Neural cell (in vitro differentiated cells): ENCODE measurements at regions not wholly inside any gene's neighbourhood (a gene's known extent, or its start where the extent isn't known, plus 50 kb on each side); places are given as distances from the start of the nearest gene placed in this dataset.

Experiments used
- H2AFZ ChIP-seq: fragments of 200-600, 300-800 bp; sonication (generic), shearing (Covaris generic); 2 replicates; pipeline ENCODE4 v1.6.0; 2014; ENCODE audit warnings: low read depth, mild to moderate bottlenecking, antibody characterized with exemption, low read length, moderate library complexity
- H3F3A ChIP-seq: fragments of 200-600 bp; shearing (Covaris generic); 2 replicates; pipeline ENCODE4 v1.6.1; 2016; ENCODE audit warnings: mild to moderate bottlenecking, moderate library complexity, mixed read lengths, antibody characterized with exemption, low read length; ENCODE audit not compliant: insufficient read depth, poor library complexity, severe bottlenecking
- H3K27ac ChIP-seq: fragments of 200-600, 300-800 bp; sonication (generic), shearing (Covaris generic); 2 replicates; pipeline ENCODE4 v1.5.1; 2014; ENCODE audit warnings: mild to moderate bottlenecking, low read length, moderate library complexity
- H3K27me3 ChIP-seq: fragments of 300-800, 200-600 bp; sonication (generic), shearing (Covaris generic); 2 replicates; pipeline ENCODE4 v1.6.0; 2014; ENCODE audit warnings: mild to moderate bottlenecking, low read depth, low read length, moderate library complexity; ENCODE audit not compliant: insufficient read depth
- H3K36me3 ChIP-seq: fragments of 300-800, 200-600 bp; sonication (generic), shearing (Covaris generic); 2 replicates; pipeline ENCODE4 v1.5.1; 2014; ENCODE audit warnings: mild to moderate bottlenecking, antibody characterized with exemption, low read length, moderate library complexity; ENCODE audit not compliant: insufficient read depth
- H3K4me2 ChIP-seq: fragments of 300-800, 200-600 bp; sonication (generic), shearing (Covaris generic); 2 replicates; pipeline ENCODE4 v1.6.0; 2014; ENCODE audit warnings: mild to moderate bottlenecking, low read length
- H3K4me3 ChIP-seq: fragments of 300-800, 200-600 bp; sonication (generic), shearing (Covaris generic); 2 replicates; pipeline ENCODE4 v1.5.1; 2014; ENCODE audit warnings: mild to moderate bottlenecking, low read length, moderate library complexity
- H3K79me2 ChIP-seq: fragments of 200-600 bp; shearing (Covaris generic); replicated peaks from 2 replicates; pipeline ENCODE4 v1.6.0; 2014; ENCODE audit warnings: mild to moderate bottlenecking, low read length, moderate library complexity; ENCODE audit not compliant: insufficient read depth
- H3K9ac ChIP-seq: fragments of 300-800, 200-600 bp; sonication (generic), shearing (Covaris generic); 2 replicates; pipeline ENCODE4 v1.6.1; 2016; ENCODE audit warnings: mild to moderate bottlenecking, low read length, mixed read lengths
- H3K9me2 ChIP-seq: fragments of 200-600 bp; shearing (Covaris generic); 2 replicates; pipeline ENCODE4 v1.6.1; 2016; ENCODE audit warnings: mild to moderate bottlenecking, low read length, mixed read lengths; ENCODE audit not compliant: insufficient read depth
- H3K9me3 ChIP-seq: fragments of 200-600, 300-800 bp; sonication (generic), shearing (Covaris generic); 2 replicates; pipeline ENCODE4 v1.6.1; 2016; ENCODE audit warnings: mild to moderate bottlenecking, mixed run types, low read length, moderate library complexity, mixed read lengths
- H4K20me1 ChIP-seq: fragments of 200-600 bp; shearing (Covaris generic); 2 replicates; pipeline ENCODE4 v1.6.1; 2016; ENCODE audit warnings: mild to moderate bottlenecking, mixed run types; ENCODE audit not compliant: insufficient read depth
- CTCF ChIP-seq: fragments of 450-650 bp; IDR thresholded peaks from 2 replicates; pipeline ENCODE4 v1.5.1; 2014; ENCODE audit warnings: antibody characterized with exemption, mild to moderate bottlenecking, moderate library complexity; ENCODE audit not compliant: poor library complexity, severe bottlenecking
- EP300 ChIP-seq: fragments of 450-650 bp; conservative IDR thresholded peaks from 2 replicates; pipeline ENCODE4 v1.6.1; 2014; ENCODE audit warnings: antibody characterized with exemption, mild to moderate bottlenecking, moderate library complexity; ENCODE audit not compliant: poor library complexity, severe bottlenecking
- EZH2 ChIP-seq: fragments of 200-600, 300-800 bp; shearing (Covaris generic), sonication (generic); IDR thresholded peaks from 2 replicates; pipeline ENCODE4 v1.6.1; 2014; ENCODE audit warnings: antibody characterized with exemption, low read length, borderline replicate concordance, mild to moderate bottlenecking; ENCODE audit not compliant: insufficient read depth, poor library complexity, severe bottlenecking
- MXI1 ChIP-seq: fragments of 450-650 bp; conservative IDR thresholded peaks from 2 replicates; pipeline ENCODE4 v1.6.1; 2014; ENCODE audit warnings: antibody characterized with exemption, mild to moderate bottlenecking; ENCODE audit not compliant: poor library complexity, severe bottlenecking
- POLR2AphosphoS5 ChIP-seq: IDR thresholded peaks from 2 replicates; pipeline ENCODE4 v1.6.1; 2012
- RAD21 ChIP-seq: fragments of 450-650 bp; conservative IDR thresholded peaks from 2 replicates; pipeline ENCODE4 v1.6.1; 2014; ENCODE audit warnings: antibody characterized with exemption, mild to moderate bottlenecking, moderate library complexity
- REST ChIP-seq: IDR thresholded peaks from 2 replicates; pipeline ENCODE4 v1.6.1; 2012; ENCODE audit warnings: borderline replicate concordance
- SMC3 ChIP-seq: fragments of 450-650 bp; conservative IDR thresholded peaks from 2 replicates; pipeline ENCODE4 v1.6.1; 2014; ENCODE audit warnings: antibody characterized with exemption, mild to moderate bottlenecking, moderate library complexity; ENCODE audit not compliant: poor library complexity
- TAF1 ChIP-seq: IDR thresholded peaks from 2 replicates; pipeline ENCODE4 v1.6.1; 2012; ENCODE audit warnings: low read depth

GRCh38 chr6:98179606-98180005, 654.8 kb upstream of the POU3F2 start:
- Histone ChIP-seq H3K27me3 (no peaks in the 10 kb centered on the region), H3K79me2 (no peaks in the 10 kb centered on the region), H2AFZ (no peak overlapping the region), H3K9me2 (no peaks in the 10 kb centered on the region), H4K20me1 (no peaks in the 10 kb centered on the region), H3K4me3 (no peak overlapping the region), H3K36me3 (no peaks in the 10 kb centered on the region), H3K9ac (no peak overlapping the region), H3F3A (no peaks in the 10 kb centered on the region), H3K9me3 (no peaks in the 10 kb centered on the region), H3K27ac (no peak overlapping the region), H3K4me2 (no peak overlapping the region)
- TF ChIP-seq MXI1 (no peak), EP300 (no peak), SMC3 (no peak), TAF1 (no peak), POLR2AphosphoS5 (no peak), CTCF (no peak), EZH2 (no peak), RAD21 (no peak)

- TF ChIP-seq REST (no peak), EZH2 (no peak), RAD21 (no peak), POLR2AphosphoS5 (no peak), CTCF (no peak)
These were observed 634.3 kb upstream of the POU3F2 start for GRCh38 chr6:98200084-98200483.

More at GRCh38 chr6:98200084-98200483, 634.3 kb upstream of the POU3F2 start:
- H2AFZ ChIP-seq: no peak overlapping the region
- no peak overlapping the region for H3K9ac ChIP-seq
- H3K9me2 ChIP-seq: no peaks in the 10 kb centered on the region
- H3K27ac ChIP-seq: no peak overlapping the region
- H3K79me2 ChIP-seq: no peaks in the 10 kb centered on the region
- H3K9me3 ChIP-seq: no peaks in the 10 kb centered on the region
- H3K36me3 ChIP-seq: no peaks in the 10 kb centered on the region
- H3F3A ChIP-seq: no peaks in the 10 kb centered on the region
- no peak overlapping the region for H3K4me2 ChIP-seq
- no peak overlapping the region for H3K4me3 ChIP-seq
- no peaks in the 10 kb centered on the region for H4K20me1 ChIP-seq
- no peaks in the 10 kb centered on the region for H3K27me3 ChIP-seq
